ENCODE measurements at regions not wholly inside any gene's neighbourhood (a gene's known extent, or its start where the extent isn't known, plus 50 kb on each side); places are given as distances from the start of the nearest gene placed in this dataset.

GRCh38 chr18:46184727-46185126 lies 80.5 kb downstream of the HAUS1 start:
- ATAC-seq = no peak

GRCh38 chr18:46190667-46191066 lies 86.5 kb downstream of the HAUS1 start:
- Mint-ChIP-seq H3K4me3 (no peak overlapping the region), H3K27ac (0 out of 2 replicates have a peak overlapping the region, but pooled peaks have one; percentile 8), H3K4me1 (0 out of 2 replicates have a peak, but pooled peaks cover 3% of the 10 kb centered on the region), H3K9me3 (no peaks in the 10 kb centered on the region), H3K27me3 (ENCODE audit: low read depth) (no peaks in the 10 kb centered on the region), H3K36me3 (no peaks in the 10 kb centered on the region)
- DNase-seq (ENCODE audit: low spot score) (no peak), ATAC-seq (no peak)
- ChIA-PET CTCF (interaction anchor here (0.6 to 1.0 kb wide), 2 partner anchors 17 to 1818 kb away, joined by 3 to 4 read pairs; a partner anchor contains a TSS), POLR2A (interaction anchor here (0.7 kb wide), 1 partner anchor 265 kb away, joined by 3 read pairs; no protein-coding TSS in a partner anchor)
- TF ChIP-seq NR1H2 (CRISPR knock-in tag; IDR thresholded peaks at IDR 0.05) (no peak), JAZF1 (CRISPR knock-in tag; IDR thresholded peaks at IDR 0.05) (no peak), MYBL2 (CRISPR knock-in tag; IDR thresholded peaks at IDR 0.05) (no peak), ZNF232 (CRISPR knock-in tag; IDR thresholded peaks at IDR 0.05) (no peak), NR2C2 (CRISPR knock-in tag; IDR thresholded peaks at IDR 0.05) (no peak), ZNF263 (CRISPR knock-in tag; IDR thresholded peaks at IDR 0.05; ENCODE audit: low read depth) (no peak), ATF2 (CRISPR knock-in tag; IDR thresholded peaks at IDR 0.05; ENCODE audit: borderline replicate concordance, low read depth) (no peak), USF1 (CRISPR knock-in tag; IDR thresholded peaks at IDR 0.05) (no peak), AFF4 (CRISPR knock-in tag; IDR thresholded peaks at IDR 0.05; ENCODE audit: borderline replicate concordance) (no peak), ZSCAN18 (CRISPR knock-in tag; IDR thresholded peaks at IDR 0.05) (no peak)

More at GRCh38 chr18:46184727-46185126, 80.5 kb downstream of the HAUS1 start:
- no peak for DNase-seq (ENCODE audit: low spot score)
- H3K4me3 Mint-ChIP-seq = no peak overlapping the region
- TF ChIP-seq KAT7 (CRISPR knock-in tag; IDR thresholded peaks at IDR 0.05; ENCODE audit: borderline replicate concordance) (no peak), PREB (CRISPR knock-in tag; IDR thresholded peaks at IDR 0.05; ENCODE audit: borderline replicate concordance) (no peak), ZNF138 (CRISPR knock-in tag; conservative IDR thresholded peaks at IDR 0.05) (no peak), ZNF425 (CRISPR knock-in tag; conservative IDR thresholded peaks at IDR 0.05) (no peak), ZNF423 (CRISPR knock-in tag; IDR thresholded peaks at IDR 0.05) (no peak), GRHL2 (CRISPR knock-in tag; IDR thresholded peaks at IDR 0.05; ENCODE audit: insufficient replicate concordance, severe bottlenecking) (no peak), ATF6 (CRISPR knock-in tag; IDR thresholded peaks at IDR 0.05) (no peak), NR2C2 (CRISPR knock-in tag; IDR thresholded peaks at IDR 0.05) (no peak), CREB1 (CRISPR knock-in tag; IDR thresholded peaks at IDR 0.05) (no peak)
- H3K27ac Mint-ChIP-seq = peak overlapping the region; percentile 85
- CTCF ChIA-PET = interaction anchor here (1.1 to 5.4 kb wide), 3 partner anchors 9 to 473 kb away, joined by 4 to 49 read pairs (median 5); a partner anchor contains a TSS
- H3K9me3 Mint-ChIP-seq = no peaks in the 10 kb centered on the region
- no peaks in the 10 kb centered on the region for H3K27me3 Mint-ChIP-seq (ENCODE audit: low read depth)
- POLR2A ChIA-PET = no interaction called here
- H3K36me3 Mint-ChIP-seq = no peaks in the 10 kb centered on the region
- peaks cover 28% of the 10 kb centered on the region for H3K4me1 Mint-ChIP-seq
